Astrocyte (in vitro differentiated cells and primary cell): ENCODE measurements at regions not wholly inside any gene's neighbourhood (a gene's known extent, or its start where the extent isn't known, plus 50 kb on each side); places are given as distances from the start of the nearest gene placed in this dataset.

Source experiments
- DNase-seq: peaks from one replicate; pipeline ENCODE4 v3.0.0-alpha.2; 2010; ENCODE audit warnings: low read depth
- FAIRE-seq: peaks from 2 replicates; lab custom pipeline; 2011; peaks lifted over from hg19 to GRCh38; lab: Jason Lieb, UNC
- H2AFZ ChIP-seq: 2 replicates; pipeline ENCODE4 v1.6.0; 2012; ENCODE audit warnings: low read depth, low read length, inconsistent platforms
- H3K27ac ChIP-seq: 2 replicates; pipeline ENCODE4 v1.5.1; 2011; ENCODE audit warnings: low read depth, low read length, inconsistent platforms
- H3K27me3 ChIP-seq: 2 replicates; pipeline ENCODE4 v1.6.0; 2011; ENCODE audit warnings: low read length, inconsistent platforms; ENCODE audit not compliant: insufficient read depth
- H3K36me3 ChIP-seq: 2 replicates; pipeline ENCODE4 v1.5.1; 2011; ENCODE audit warnings: low read length, inconsistent platforms; ENCODE audit not compliant: insufficient read depth
- H3K4me1 ChIP-seq: 2 replicates; pipeline ENCODE4 v1.5.1; 2011; ENCODE audit warnings: low read length, inconsistent platforms; ENCODE audit not compliant: insufficient read depth
- H3K4me2 ChIP-seq: 2 replicates; pipeline ENCODE4 v1.6.0; 2012; ENCODE audit warnings: low read length, inconsistent platforms
- H3K4me3 ChIP-seq: 2 replicates; pipeline ENCODE4 v1.5.1; 2011; ENCODE audit warnings: low read depth, mild to moderate bottlenecking, low read length, inconsistent platforms; ENCODE audit not compliant: insufficient read depth
- H3K79me2 ChIP-seq: 2 replicates; pipeline ENCODE4 v1.6.0; 2012; ENCODE audit warnings: mild to moderate bottlenecking, low read length, inconsistent platforms; ENCODE audit not compliant: insufficient read depth
- H3K9ac ChIP-seq: 2 replicates; pipeline ENCODE4 v1.6.0; 2012; ENCODE audit warnings: mild to moderate bottlenecking, low read length, inconsistent platforms
- H3K9me3 ChIP-seq: 2 replicates; pipeline ENCODE4 v1.5.1; 2012; ENCODE audit warnings: low read depth, mild to moderate bottlenecking, low read length, inconsistent platforms; ENCODE audit not compliant: insufficient read depth
- H4K20me1 ChIP-seq: 2 replicates; pipeline ENCODE4 v1.6.0; 2012; ENCODE audit warnings: low read length, inconsistent platforms; ENCODE audit not compliant: insufficient read depth
- H3K27ac Mint-ChIP-seq: one replicate; pipeline ENCODE4 v1.8.0; 2021; ENCODE audit warnings: mild to moderate bottlenecking, mixed read lengths; ENCODE audit not compliant: unreplicated experiment
- H3K27me3 Mint-ChIP-seq: one replicate; pipeline ENCODE4 v1.8.0; 2021; ENCODE audit warnings: low read depth, mixed read lengths; ENCODE audit not compliant: unreplicated experiment
- H3K36me3 Mint-ChIP-seq: one replicate; pipeline ENCODE4 v1.8.0; 2021; ENCODE audit warnings: low read depth, mixed read lengths; ENCODE audit not compliant: unreplicated experiment
- H3K4me1 Mint-ChIP-seq: one replicate; pipeline ENCODE4 v1.8.0; 2021; ENCODE audit warnings: low read depth, mixed read lengths; ENCODE audit not compliant: unreplicated experiment
- H3K4me3 Mint-ChIP-seq: one replicate; pipeline ENCODE4 v1.8.0; 2021; ENCODE audit warnings: mild to moderate bottlenecking, moderate library complexity, mixed read lengths; ENCODE audit not compliant: unreplicated experiment
- H3K9me3 Mint-ChIP-seq: one replicate; pipeline ENCODE4 v1.8.0; 2021; ENCODE audit warnings: mild to moderate bottlenecking, mixed read lengths; ENCODE audit not compliant: unreplicated experiment
- CTCF ChIP-seq: IDR thresholded peaks from 2 replicates; pipeline ENCODE4 v1.5.1; 2011; ENCODE audit warnings: low read depth, mild to moderate bottlenecking, inconsistent platforms, low read length, moderate library complexity; ENCODE audit not compliant: insufficient read depth
- EZH2 ChIP-seq: IDR thresholded peaks from 2 replicates; pipeline ENCODE4 v1.6.1; 2012; ENCODE audit warnings: mild to moderate bottlenecking, low read length, inconsistent platforms; ENCODE audit not compliant: insufficient read depth

GRCh38 chr6:145468534-145468933 is 266.8 kb downstream of the EPM2A start:
- H3K4me3 Mint-ChIP-seq, result no peak overlapping the region
- H3K79me2 ChIP-seq, result no peaks in the 10 kb centered on the region
- H4K20me1 ChIP-seq, result no peaks in the 10 kb centered on the region
- peaks cover 3% of the 10 kb centered on the region for H3K36me3 Mint-ChIP-seq
- no peaks in the 10 kb centered on the region for H3K4me1 ChIP-seq
- H3K27ac ChIP-seq, result no peak overlapping the region
- TF ChIP-seq EZH2, result no peak
- no peak for TF ChIP-seq CTCF
- no peaks in the 10 kb centered on the region for H3K36me3 ChIP-seq
- no peaks in the 10 kb centered on the region for H3K27me3 Mint-ChIP-seq
- H3K9me3 ChIP-seq, result no peaks in the 10 kb centered on the region
- FAIRE-seq, result no peak
- H3K27me3 ChIP-seq, result no peaks in the 10 kb centered on the region
- H3K4me2 ChIP-seq, result no peak overlapping the region
- H3K9ac ChIP-seq, result no peak overlapping the region
- no peak for DNase-seq
- no peaks in the 10 kb centered on the region for H3K4me1 Mint-ChIP-seq
- H2AFZ ChIP-seq, result no peak overlapping the region
- no peak overlapping the region for H3K27ac Mint-ChIP-seq
- H3K9me3 Mint-ChIP-seq, result peaks cover 8% of the 10 kb centered on the region
- H3K4me3 ChIP-seq, result no peak overlapping the region

- TF ChIP-seq CTCF, result no peak
- TF ChIP-seq EZH2, result no peak
- no peaks in the 10 kb centered on the region for H3K4me1 Mint-ChIP-seq
- Histone ChIP-seq H3K9ac (no peak overlapping the region), H3K36me3 (no peaks in the 10 kb centered on the region), H3K4me1 (no peaks in the 10 kb centered on the region), H3K4me3 (no peak overlapping the region), H3K27me3 (no peaks in the 10 kb centered on the region), H3K27ac (no peak overlapping the region), H2AFZ (no peak overlapping the region), H4K20me1 (no peaks in the 10 kb centered on the region), H3K4me2 (no peak overlapping the region), H3K79me2 (no peaks in the 10 kb centered on the region), H3K9me3 (no peaks in the 10 kb centered on the region)
- H3K36me3 Mint-ChIP-seq, result peaks cover 3% of the 10 kb centered on the region
- DNase-seq (no peak), FAIRE-seq (no peak)
- H3K27ac Mint-ChIP-seq, result no peak overlapping the region
- H3K4me3 Mint-ChIP-seq, result no peak overlapping the region
- H3K9me3 Mint-ChIP-seq, result peaks cover 5% of the 10 kb centered on the region
- no peaks in the 10 kb centered on the region for H3K27me3 Mint-ChIP-seq
Observed at GRCh38 chr6:145469021-145469420, 266.3 kb downstream of the EPM2A start.

- no peak for FAIRE-seq
- Mint-ChIP-seq H3K27me3 (no peaks in the 10 kb centered on the region), H3K36me3 (peaks cover 3% of the 10 kb centered on the region), H3K4me3 (no peak overlapping the region), H3K4me1 (no peaks in the 10 kb centered on the region), H3K9me3 (peaks cover 16% of the 10 kb centered on the region), H3K27ac (no peak overlapping the region)
- no peak for DNase-seq
- H3K79me2 ChIP-seq, result no peaks in the 10 kb centered on the region
- H3K4me2 ChIP-seq, result no peak overlapping the region
- peaks cover 3% of the 10 kb centered on the region for H3K9me3 ChIP-seq
- no peaks in the 10 kb centered on the region for H4K20me1 ChIP-seq
- no peak overlapping the region for H2AFZ ChIP-seq
- H3K4me3 ChIP-seq, result no peak overlapping the region
- TF ChIP-seq EZH2, result no peak
- TF ChIP-seq CTCF, result no peak
- H3K27ac ChIP-seq, result no peak overlapping the region
- no peaks in the 10 kb centered on the region for H3K27me3 ChIP-seq
- H3K4me1 ChIP-seq, result no peaks in the 10 kb centered on the region
- no peak overlapping the region for H3K9ac ChIP-seq
- H3K36me3 ChIP-seq, result no peaks in the 10 kb centered on the region
Observed at GRCh38 chr6:145475794-145476396, 259.4 kb downstream of the EPM2A start.
